ENCODE measurements at regions not wholly inside any gene's neighbourhood (a gene's known extent, or its start where the extent isn't known, plus 50 kb on each side); places are given as distances from the start of the nearest gene placed in this dataset.

DNA sequence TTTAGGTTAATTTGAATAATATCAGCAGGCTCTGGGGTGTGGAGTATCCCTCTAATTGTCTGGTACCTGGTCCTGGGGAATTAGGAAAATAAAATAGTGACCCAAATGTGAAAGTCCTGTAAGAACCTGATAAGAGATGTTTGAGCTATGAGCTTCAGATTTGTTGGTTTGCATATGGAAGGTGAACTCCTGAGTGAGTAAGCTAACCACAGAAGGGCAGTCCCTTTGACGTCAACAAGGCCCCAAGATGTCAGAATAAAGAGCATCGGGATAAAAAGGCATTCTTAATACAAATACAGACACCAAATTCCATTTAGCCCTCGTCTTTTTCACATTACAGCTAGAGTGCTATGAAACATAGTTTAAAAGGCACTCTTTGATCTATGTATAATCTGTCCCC, 1366.3 kb upstream of the TMEFF2 start:
- Histone ChIP-seq H3K9me3 (no peaks in the 10 kb centered on the region), H3K4me3 (replicated peaks in 1 of 3) (no peak overlapping the region), H3K4me1 (no peaks in the 10 kb centered on the region), H3K36me3 (no peaks in the 10 kb centered on the region), H3K27me3 (no peaks in the 10 kb centered on the region), H3K27ac (no peak overlapping the region)
- 72 to 81% methylated on average over 3 of the region's 3 CpGs for WGBS, 2 donors
- intact Hi-C loops (cut with DNase I), result no loop called here
- TF ChIP-seq POLR2A (IDR thresholded peaks at IDR 0.05), result no peak
- DNase-seq, result no peak

DNA sequence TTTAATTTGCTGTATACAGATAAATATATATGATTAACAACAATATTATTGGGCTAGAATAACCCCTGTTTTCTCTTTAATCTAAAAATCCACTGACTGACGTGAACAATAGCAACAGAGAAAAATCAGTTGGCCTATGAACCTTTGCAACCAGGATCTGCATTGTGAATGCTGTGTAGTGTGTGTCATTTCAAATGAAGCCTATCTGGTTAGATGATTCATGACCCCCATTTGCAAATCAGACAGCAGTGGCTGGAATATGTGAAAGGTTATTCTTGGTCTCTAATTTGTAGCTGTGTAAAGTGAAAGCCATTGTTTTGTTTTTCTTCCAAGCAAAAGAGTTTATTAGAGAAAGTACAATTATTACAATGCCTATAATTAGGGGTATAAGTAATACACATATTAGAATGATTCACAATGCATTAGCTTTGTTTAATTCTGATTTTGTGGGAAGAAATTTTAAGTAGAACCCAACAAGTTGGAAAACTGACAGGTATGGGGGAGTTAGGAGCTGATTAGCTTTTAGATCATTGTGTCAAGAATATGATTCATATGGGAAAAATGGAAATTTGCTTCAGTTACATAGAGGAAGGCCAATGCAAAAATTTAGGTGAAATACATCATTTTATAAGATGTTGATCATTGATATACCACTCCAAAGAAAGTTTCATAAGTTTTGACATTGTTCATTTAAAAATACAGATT, 1362.2 kb upstream of the TMEFF2 start:
- no peak overlapping the region for H3K27ac ChIP-seq
- TF ChIP-seq POLR2A (IDR thresholded peaks at IDR 0.05), result no peak
- TF ChIP-seq, protein P1, sequence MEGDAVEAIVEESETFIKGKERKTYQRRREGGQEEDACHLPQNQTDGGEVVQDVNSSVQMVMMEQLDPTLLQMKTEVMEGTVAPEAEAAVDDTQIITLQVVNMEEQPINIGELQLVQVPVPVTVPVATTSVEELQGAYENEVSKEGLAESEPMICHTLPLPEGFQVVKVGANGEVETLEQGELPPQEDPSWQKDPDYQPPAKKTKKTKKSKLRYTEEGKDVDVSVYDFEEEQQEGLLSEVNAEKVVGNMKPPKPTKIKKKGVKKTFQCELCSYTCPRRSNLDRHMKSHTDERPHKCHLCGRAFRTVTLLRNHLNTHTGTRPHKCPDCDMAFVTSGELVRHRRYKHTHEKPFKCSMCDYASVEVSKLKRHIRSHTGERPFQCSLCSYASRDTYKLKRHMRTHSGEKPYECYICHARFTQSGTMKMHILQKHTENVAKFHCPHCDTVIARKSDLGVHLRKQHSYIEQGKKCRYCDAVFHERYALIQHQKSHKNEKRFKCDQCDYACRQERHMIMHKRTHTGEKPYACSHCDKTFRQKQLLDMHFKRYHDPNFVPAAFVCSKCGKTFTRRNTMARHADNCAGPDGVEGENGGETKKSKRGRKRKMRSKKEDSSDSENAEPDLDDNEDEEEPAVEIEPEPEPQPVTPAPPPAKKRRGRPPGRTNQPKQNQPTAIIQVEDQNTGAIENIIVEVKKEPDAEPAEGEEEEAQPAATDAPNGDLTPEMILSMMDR (IDR thresholded peaks at IDR 0.05), result no peak
- no peak overlapping the region for H3K4me3 ChIP-seq (replicated peaks in 1 of 3)
- DNase-seq, result no peak
- 77 to 83% methylated on average over 1 of the region's 1 CpG for WGBS, 2 donors
- no peaks in the 10 kb centered on the region for H3K4me1 ChIP-seq
- intact Hi-C loops (cut with DNase I), result no loop called here
- no peaks in the 10 kb centered on the region for H3K36me3 ChIP-seq
- H3K27me3 ChIP-seq, result no peaks in the 10 kb centered on the region
- H3K9me3 ChIP-seq, result no peaks in the 10 kb centered on the region

DNA sequence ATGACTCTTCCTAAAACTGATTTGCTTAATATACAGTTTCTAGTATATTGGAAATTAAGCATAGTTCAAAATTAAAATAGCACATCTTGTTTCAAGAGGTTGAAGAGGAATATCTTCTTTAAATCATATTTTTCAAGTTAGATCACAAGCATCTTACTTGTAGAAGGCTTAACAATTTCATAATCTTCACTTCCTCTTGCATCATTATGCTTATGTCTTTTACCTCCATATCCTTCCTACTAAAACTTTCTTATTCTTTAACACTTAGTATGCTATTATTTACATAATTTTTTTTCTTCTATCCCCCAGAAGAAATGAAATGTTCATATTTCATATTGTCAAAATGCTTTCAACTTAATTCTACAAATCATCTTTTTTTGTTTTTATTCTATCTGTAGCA, 1354.9 kb upstream of the TMEFF2 start:
- Histone ChIP-seq H3K36me3 (no peaks in the 10 kb centered on the region), H3K9me3 (no peaks in the 10 kb centered on the region), H3K4me3 (replicated peaks in 1 of 3) (no peak overlapping the region), H3K27me3 (no peaks in the 10 kb centered on the region), H3K27ac (no peak overlapping the region), H3K4me1 (no peaks in the 10 kb centered on the region)
- DNase-seq, result no peak
- intact Hi-C loops (cut with DNase I), result no loop called here
- TF ChIP-seq, protein P1 (IDR thresholded peaks at IDR 0.05), result no peak
- no peak for TF ChIP-seq POLR2A (IDR thresholded peaks at IDR 0.05)

DNA sequence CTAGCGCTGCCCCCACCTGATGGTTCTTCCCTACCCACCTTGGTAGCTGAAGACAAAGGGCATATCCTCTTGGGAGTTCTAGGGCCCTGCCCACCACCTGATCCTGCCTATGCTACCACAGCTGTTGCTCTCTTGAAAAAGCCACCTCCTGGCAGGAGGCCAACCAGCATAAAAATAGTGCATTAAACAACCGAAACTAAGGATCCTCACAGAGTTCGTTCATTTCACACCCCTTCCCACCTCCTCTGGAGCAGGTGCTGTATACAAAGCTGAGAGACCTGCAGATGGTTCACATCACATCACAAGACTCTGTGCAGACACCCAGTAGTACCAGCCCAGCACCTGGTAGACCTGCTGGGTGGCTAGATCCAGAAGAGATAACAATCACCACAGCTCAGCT, 1348.0 kb upstream of the TMEFF2 start:
- DNase-seq, result no peak
- TF ChIP-seq POLR2A (IDR thresholded peaks at IDR 0.05), result no peak
- TF ChIP-seq, protein P1 (IDR thresholded peaks at IDR 0.05), result no peak
- H3K36me3 ChIP-seq, result no peaks in the 10 kb centered on the region
- no peak overlapping the region for H3K4me3 ChIP-seq (replicated peaks in 1 of 3)
- intact Hi-C loops (cut with DNase I), result no loop called here
- H3K9me3 ChIP-seq, result no peaks in the 10 kb centered on the region
- no peaks in the 10 kb centered on the region for H3K27me3 ChIP-seq
- WGBS, 2 donors, result 74 to 78% methylated on average over 3 of the region's 3 CpGs
- H3K27ac ChIP-seq, result no peak overlapping the region
- no peaks in the 10 kb centered on the region for H3K4me1 ChIP-seq

DNA sequence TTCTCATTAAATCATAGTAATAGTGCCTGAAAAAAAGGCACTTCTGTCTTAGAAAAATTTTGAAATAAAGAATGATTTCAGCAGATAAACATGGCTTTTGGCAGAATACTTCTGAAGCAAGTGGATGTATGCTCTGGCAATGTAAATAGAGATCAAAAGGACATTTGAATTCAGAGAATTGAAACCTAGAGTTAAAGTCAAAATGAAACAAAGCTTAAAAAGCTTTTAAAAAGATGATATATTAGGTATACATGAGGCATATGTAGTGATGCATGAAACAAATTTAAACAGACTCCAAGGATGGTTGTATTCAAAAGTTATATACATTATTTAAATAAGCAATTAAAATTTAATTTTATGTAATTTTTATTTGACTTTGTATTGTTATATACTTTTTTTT, 1344.5 kb upstream of the TMEFF2 start:
- TF ChIP-seq, protein P1 (IDR thresholded peaks at IDR 0.05), result no peak
- TF ChIP-seq POLR2A (IDR thresholded peaks at IDR 0.05), result no peak
- DNase-seq, result no peak
- no peaks in the 10 kb centered on the region for H3K36me3 ChIP-seq
- intact Hi-C loops (cut with DNase I), result no loop called here
- no peaks in the 10 kb centered on the region for H3K9me3 ChIP-seq
- H3K27ac ChIP-seq, result no peak overlapping the region
- H3K4me1 ChIP-seq, result no peaks in the 10 kb centered on the region
- no peaks in the 10 kb centered on the region for H3K27me3 ChIP-seq
- H3K4me3 ChIP-seq (replicated peaks in 1 of 3), result no peak overlapping the region

DNA sequence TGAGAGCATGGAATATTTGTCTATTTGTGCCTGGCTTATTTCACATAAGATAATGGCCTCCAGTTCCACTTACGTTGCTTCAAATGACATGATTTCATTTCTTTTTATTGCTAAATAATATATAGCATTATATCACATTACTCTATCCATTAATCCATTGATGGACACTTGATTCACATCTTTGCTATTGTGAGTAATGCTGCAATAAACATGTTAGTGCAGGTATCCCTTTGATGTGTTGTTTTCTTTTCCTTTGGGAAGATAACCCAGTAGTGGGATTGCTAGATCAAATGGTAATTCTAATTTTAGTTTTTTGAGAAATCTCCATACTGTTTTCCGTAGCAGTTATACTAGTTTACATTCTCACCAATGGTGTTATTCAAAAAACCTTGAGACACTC, 1343.3 kb upstream of the TMEFF2 start:
- no peak for DNase-seq
- no peaks in the 10 kb centered on the region for H3K9me3 ChIP-seq
- intact Hi-C loops (cut with DNase I), result no loop called here
- H3K27me3 ChIP-seq, result no peaks in the 10 kb centered on the region
- H3K4me3 ChIP-seq (replicated peaks in 1 of 3), result no peak overlapping the region
- H3K4me1 ChIP-seq, result no peaks in the 10 kb centered on the region
- no peak overlapping the region for H3K27ac ChIP-seq
- TF ChIP-seq, protein P1 (IDR thresholded peaks at IDR 0.05), result no peak
- no peak for TF ChIP-seq POLR2A (IDR thresholded peaks at IDR 0.05)
- 91 to 96% methylated on average over 2 of the region's 2 CpGs for WGBS, 2 donors
- no peaks in the 10 kb centered on the region for H3K36me3 ChIP-seq
